ENCODE measurements at regions not wholly inside any gene's neighbourhood (a gene's known extent, or its start where the extent isn't known, plus 50 kb on each side); places are given as distances from the start of the nearest gene placed in this dataset.

GRCh38 chr5:143761663-143762062 is 50.3 kb upstream of the HMHB1 start:
- Mint-ChIP-seq H3K36me3 (ENCODE audit: low read depth) (no peaks in the 10 kb centered on the region), H3K4me3 (no peak overlapping the region), H3K9me3 (no peaks in the 10 kb centered on the region), H3K27me3 (ENCODE audit: low read depth) (peaks cover 7% of the 10 kb centered on the region), H3K4me1 (ENCODE audit: low read depth) (no peaks in the 10 kb centered on the region), H3K27ac (no peak overlapping the region)
- DNase-seq, result no peak
- CTCF ChIA-PET, result no interaction called here
- intact Hi-C loops (cut with micrococcal nuclease), result no loop called here

GRCh38 chr5:143760755-143761154 is 51.2 kb upstream of the HMHB1 start:
- intact Hi-C loops (cut with micrococcal nuclease), result no loop called here
- no peak for DNase-seq
- Mint-ChIP-seq H3K27me3 (ENCODE audit: low read depth) (peaks cover 5% of the 10 kb centered on the region), H3K27ac (no peak overlapping the region), H3K9me3 (no peaks in the 10 kb centered on the region), H3K4me1 (ENCODE audit: low read depth) (no peaks in the 10 kb centered on the region), H3K4me3 (no peak overlapping the region), H3K36me3 (ENCODE audit: low read depth) (no peaks in the 10 kb centered on the region)
- CTCF ChIA-PET, result no interaction called here

GRCh38 chr5:143760131-143760505 is 51.8 kb upstream of the HMHB1 start:
- H3K27ac Mint-ChIP-seq, result no peak overlapping the region
- H3K27me3 Mint-ChIP-seq (ENCODE audit: low read depth), result peaks cover 3% of the 10 kb centered on the region
- intact Hi-C loops (cut with micrococcal nuclease), result no loop called here
- no peaks in the 10 kb centered on the region for H3K4me1 Mint-ChIP-seq (ENCODE audit: low read depth)
- no peaks in the 10 kb centered on the region for H3K36me3 Mint-ChIP-seq (ENCODE audit: low read depth)
- CTCF ChIA-PET, result no interaction called here
- no peak overlapping the region for H3K4me3 Mint-ChIP-seq
- no peak for DNase-seq
- H3K9me3 Mint-ChIP-seq, result no peaks in the 10 kb centered on the region

- Mint-ChIP-seq H3K9me3 (no peaks in the 10 kb centered on the region), H3K27ac (no peak overlapping the region), H3K36me3 (ENCODE audit: low read depth) (no peaks in the 10 kb centered on the region), H3K27me3 (ENCODE audit: low read depth) (peaks cover 3% of the 10 kb centered on the region), H3K4me1 (ENCODE audit: low read depth) (no peaks in the 10 kb centered on the region), H3K4me3 (no peak overlapping the region)
- CTCF ChIA-PET, result interaction anchor here (0.8 kb wide), 1 partner anchor 65 kb away, joined by 3 read pairs; no protein-coding TSS in a partner anchor
- intact Hi-C loops (cut with micrococcal nuclease), result no loop called here
- no peak for DNase-seq
Measured at GRCh38 chr5:143759396-143760130, 52.4 kb upstream of the HMHB1 start.

GRCh38 chr5:143758750-143759149 is 53.2 kb upstream of the HMHB1 start:
- H3K27ac Mint-ChIP-seq, result no peak overlapping the region

GRCh38 chr5:143758015-143758414 is 53.9 kb upstream of the HMHB1 start:
- CTCF ChIA-PET, result no interaction called here
- Mint-ChIP-seq H3K27me3 (ENCODE audit: low read depth) (peaks cover 3% of the 10 kb centered on the region), H3K4me1 (ENCODE audit: low read depth) (no peaks in the 10 kb centered on the region), H3K9me3 (no peaks in the 10 kb centered on the region), H3K36me3 (ENCODE audit: low read depth) (no peaks in the 10 kb centered on the region), H3K27ac (no peak overlapping the region), H3K4me3 (no peak overlapping the region)
- no peak for DNase-seq
- intact Hi-C loops (cut with micrococcal nuclease), result no loop called here

More at GRCh38 chr5:143758750-143759149, 53.2 kb upstream of the HMHB1 start:
- H3K27me3 Mint-ChIP-seq (ENCODE audit: low read depth), result peaks cover 3% of the 10 kb centered on the region
- intact Hi-C loops (cut with micrococcal nuclease), result no loop called here
- H3K4me3 Mint-ChIP-seq, result no peak overlapping the region
- H3K9me3 Mint-ChIP-seq, result no peaks in the 10 kb centered on the region
- CTCF ChIA-PET, result interaction anchor here (0.8 kb wide), 1 partner anchor 66 kb away, joined by 3 read pairs; no protein-coding TSS in a partner anchor
- no peaks in the 10 kb centered on the region for H3K4me1 Mint-ChIP-seq (ENCODE audit: low read depth)
- DNase-seq, result no peak
- H3K36me3 Mint-ChIP-seq (ENCODE audit: low read depth), result no peaks in the 10 kb centered on the region

GRCh38 chr5:143757116-143757515 is 54.8 kb upstream of the HMHB1 start:
- H3K27me3 Mint-ChIP-seq (ENCODE audit: low read depth), result peaks cover 3% of the 10 kb centered on the region
- CTCF ChIA-PET, result no interaction called here
- H3K36me3 Mint-ChIP-seq (ENCODE audit: low read depth), result no peaks in the 10 kb centered on the region
- H3K4me3 Mint-ChIP-seq, result no peak overlapping the region
- no peaks in the 10 kb centered on the region for H3K9me3 Mint-ChIP-seq
- no peaks in the 10 kb centered on the region for H3K4me1 Mint-ChIP-seq (ENCODE audit: low read depth)
- DNase-seq, result no peak
- H3K27ac Mint-ChIP-seq, result no peak overlapping the region
- intact Hi-C loops (cut with micrococcal nuclease), result no loop called here

- Mint-ChIP-seq H3K36me3 (ENCODE audit: low read depth) (no peaks in the 10 kb centered on the region), H3K27ac (no peak overlapping the region), H3K4me1 (ENCODE audit: low read depth) (no peaks in the 10 kb centered on the region), H3K27me3 (ENCODE audit: low read depth) (peaks cover 3% of the 10 kb centered on the region), H3K9me3 (no peaks in the 10 kb centered on the region), H3K4me3 (no peak overlapping the region)
- intact Hi-C loops (cut with micrococcal nuclease), result no loop called here
- CTCF ChIA-PET, result no interaction called here
- DNase-seq, result no peak
Measured at GRCh38 chr5:143755966-143756365, 56.0 kb upstream of the HMHB1 start.

GRCh38 chr5:143752165-143752850 is 59.7 kb upstream of the HMHB1 start:
- DNase-seq, result no peak
- intact Hi-C loops (cut with micrococcal nuclease), result no loop called here
- Mint-ChIP-seq H3K4me1 (ENCODE audit: low read depth) (no peaks in the 10 kb centered on the region), H3K36me3 (ENCODE audit: low read depth) (no peaks in the 10 kb centered on the region), H3K4me3 (no peak overlapping the region), H3K9me3 (no peaks in the 10 kb centered on the region), H3K27ac (no peak overlapping the region), H3K27me3 (ENCODE audit: low read depth) (no peaks in the 10 kb centered on the region)
- CTCF ChIA-PET, result no interaction called here

GRCh38 chr5:143751342-143751741 is 60.6 kb upstream of the HMHB1 start:
- CTCF ChIA-PET, result no interaction called here

GRCh38 chr5:143749581-143750205 is 62.3 kb upstream of the HMHB1 start:
- intact Hi-C loops (cut with micrococcal nuclease), result no loop called here
- H3K36me3 Mint-ChIP-seq (ENCODE audit: low read depth), result no peaks in the 10 kb centered on the region
- no peak for DNase-seq
- H3K4me1 Mint-ChIP-seq (ENCODE audit: low read depth), result no peaks in the 10 kb centered on the region
- no peak overlapping the region for H3K27ac Mint-ChIP-seq
- CTCF ChIA-PET, result no interaction called here
- H3K9me3 Mint-ChIP-seq, result no peaks in the 10 kb centered on the region
- H3K27me3 Mint-ChIP-seq (ENCODE audit: low read depth), result no peaks in the 10 kb centered on the region
- no peak overlapping the region for H3K4me3 Mint-ChIP-seq

More at GRCh38 chr5:143751342-143751741, 60.6 kb upstream of the HMHB1 start:
- Mint-ChIP-seq H3K27me3 (ENCODE audit: low read depth) (no peaks in the 10 kb centered on the region), H3K4me1 (ENCODE audit: low read depth) (no peaks in the 10 kb centered on the region), H3K27ac (no peak overlapping the region), H3K36me3 (ENCODE audit: low read depth) (no peaks in the 10 kb centered on the region), H3K9me3 (no peaks in the 10 kb centered on the region), H3K4me3 (no peak overlapping the region)
- intact Hi-C loops (cut with micrococcal nuclease), result no loop called here
- no peak for DNase-seq

- Mint-ChIP-seq H3K36me3 (ENCODE audit: low read depth) (no peaks in the 10 kb centered on the region), H3K9me3 (no peaks in the 10 kb centered on the region), H3K4me1 (ENCODE audit: low read depth) (no peaks in the 10 kb centered on the region), H3K27ac (no peak overlapping the region), H3K4me3 (no peak overlapping the region), H3K27me3 (ENCODE audit: low read depth) (no peaks in the 10 kb centered on the region)
- intact Hi-C loops (cut with micrococcal nuclease), result no loop called here
- no peak for DNase-seq
- CTCF ChIA-PET, result no interaction called here
Measured at GRCh38 chr5:143748516-143748915, 63.4 kb upstream of the HMHB1 start.

- Mint-ChIP-seq H3K27me3 (ENCODE audit: low read depth) (no peaks in the 10 kb centered on the region), H3K4me1 (ENCODE audit: low read depth) (peaks cover 3% of the 10 kb centered on the region), H3K27ac (no peak overlapping the region), H3K4me3 (no peak overlapping the region), H3K9me3 (no peaks in the 10 kb centered on the region), H3K36me3 (ENCODE audit: low read depth) (no peaks in the 10 kb centered on the region)
- CTCF ChIA-PET, result no interaction called here
- DNase-seq, result no peak
- intact Hi-C loops (cut with micrococcal nuclease), result no loop called here
Measured at GRCh38 chr5:143742951-143743350, 69.0 kb upstream of the HMHB1 start.

Measured in activated naive CD4-positive, alpha-beta T cell treated with anti-CD3 and anti-CD28 coated beads for 36 hours (primary cell).